HG02759 (cell line): ENCODE measurements at regions not wholly inside any gene's neighbourhood (a gene's known extent, or its start where the extent isn't known, plus 50 kb on each side); places are given as distances from the start of the nearest gene placed in this dataset.
A peak's percentile ranks its signal among the peaks of the same experiment; 100 is the strongest.
"Not testable (repeated sequence)": the region's sequence is repeated elsewhere in the genome, so short reads cannot be mapped to it uniquely, and the experiment has no call there.

ENCODE experiments used
- ATAC-seq: cut with Tn5 transposase; IDR thresholded peaks from one replicate; pipeline ENCODE4 v1.9.1; 2021; ENCODE audit warnings: mild to moderate bottlenecking, moderate library complexity; ENCODE audit not compliant: unreplicated experiment

DNA sequence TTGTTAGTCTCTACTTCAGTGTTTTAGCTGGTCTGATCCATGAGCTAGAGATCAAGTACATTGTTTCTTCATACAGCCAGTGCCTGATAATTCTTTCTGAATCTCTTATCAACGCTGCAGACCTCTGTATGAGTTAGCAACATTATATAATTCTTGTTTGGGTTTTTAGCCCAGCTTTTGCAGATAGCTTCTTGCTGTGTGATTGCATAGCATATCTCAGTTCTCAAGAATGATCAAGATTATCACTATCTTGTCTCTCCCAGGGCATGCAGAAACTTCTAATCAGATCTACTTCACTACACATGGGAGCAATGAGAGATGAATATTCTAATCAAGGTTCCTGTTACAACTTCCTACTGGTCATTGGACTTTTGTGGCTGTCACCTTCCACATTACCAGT lies 158.3 kb downstream of the FAM174A start:
- ATAC-seq: no peak

GRCh38 chr5:100694100-100694499 lies 158.9 kb downstream of the FAM174A start:
- ATAC-seq: no peak

GRCh38 chr5:100697970-100698369 lies 162.8 kb downstream of the FAM174A start:
- no peak for ATAC-seq

DNA sequence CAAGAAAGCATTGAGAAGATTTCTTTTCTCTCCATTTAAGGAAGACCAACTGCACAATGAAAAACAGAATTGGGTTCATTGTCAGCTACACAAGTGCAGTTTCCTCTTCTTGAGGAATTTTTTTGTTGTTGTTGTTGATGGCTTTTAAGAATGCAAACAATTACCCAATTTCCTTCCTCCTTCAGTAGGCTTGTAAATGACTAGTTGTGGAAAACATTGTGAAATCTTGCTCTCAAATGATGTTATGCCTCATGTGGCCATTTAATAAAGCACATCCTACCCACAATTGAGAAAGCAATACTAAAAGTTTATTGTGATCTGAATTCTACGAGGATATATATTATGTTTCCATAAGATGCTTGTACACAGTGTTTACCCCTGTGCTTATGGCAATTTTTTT lies 171.6 kb downstream of the FAM174A start:
- no peak for ATAC-seq

GRCh38 chr5:100708645-100709171 lies 173.5 kb downstream of the FAM174A start:
- ATAC-seq: no peak

GRCh38 chr5:100709771-100710170 lies 174.6 kb downstream of the FAM174A start:
- no peak for ATAC-seq

DNA sequence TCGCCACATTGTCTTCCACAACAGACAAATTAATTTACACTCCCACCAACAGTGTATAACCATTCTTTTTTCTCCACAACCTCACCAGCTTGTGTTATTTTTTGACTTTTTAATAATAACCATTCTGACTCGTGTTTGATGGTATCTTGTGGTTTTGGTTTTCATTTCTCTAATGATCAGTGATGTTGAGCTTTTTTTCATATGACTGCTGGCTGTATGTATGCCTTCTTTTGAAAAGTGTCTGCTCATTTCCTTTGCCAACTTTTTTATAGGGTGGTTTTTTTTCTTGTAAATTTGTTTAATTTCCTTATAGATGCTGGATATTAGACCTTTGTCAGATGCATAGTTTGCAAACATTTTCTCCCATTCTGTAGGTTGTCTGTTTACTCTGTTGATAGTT lies 179.6 kb downstream of the FAM174A start:
- ATAC-seq: not testable (repeated sequence)

DNA sequence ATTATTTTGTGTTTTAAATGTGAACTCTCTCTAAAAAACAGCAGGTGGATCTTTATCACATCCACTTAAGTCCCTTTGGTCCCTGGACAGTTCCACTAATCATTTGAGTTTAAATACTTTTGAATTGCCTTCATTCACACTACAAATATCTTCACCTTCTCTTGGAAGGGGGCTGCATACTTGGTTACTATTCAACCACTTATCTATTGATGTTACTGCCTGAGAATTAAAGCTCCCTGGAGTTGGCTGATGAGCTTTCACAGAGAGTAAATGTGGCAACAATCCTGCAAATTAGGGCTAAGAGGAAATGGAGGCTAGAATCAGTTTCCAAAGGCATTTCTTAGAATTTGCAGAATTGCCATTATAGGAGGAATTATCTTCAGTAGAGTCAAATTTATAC lies 180.4 kb downstream of the ST8SIA4 start:
- no peak for ATAC-seq

DNA sequence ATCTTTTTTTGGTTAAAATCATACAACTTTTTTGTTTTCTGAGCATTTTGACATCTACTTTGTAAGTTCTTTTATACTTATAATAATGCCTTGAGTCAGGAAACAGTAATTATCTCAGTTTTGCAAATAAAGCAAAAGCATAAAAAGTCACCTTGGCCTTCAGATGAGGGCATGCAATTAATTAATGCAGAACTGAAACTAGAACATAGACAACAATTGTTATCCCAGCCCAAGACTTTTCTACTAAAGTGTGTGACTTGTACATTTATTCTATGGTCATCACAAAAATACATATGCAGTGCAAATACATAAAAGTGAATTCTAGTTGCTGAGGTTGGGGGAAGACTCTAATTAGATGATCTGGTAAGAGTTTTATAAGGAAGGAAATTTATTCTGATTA lies 179.9 kb downstream of the ST8SIA4 start:
- ATAC-seq: no peak

DNA sequence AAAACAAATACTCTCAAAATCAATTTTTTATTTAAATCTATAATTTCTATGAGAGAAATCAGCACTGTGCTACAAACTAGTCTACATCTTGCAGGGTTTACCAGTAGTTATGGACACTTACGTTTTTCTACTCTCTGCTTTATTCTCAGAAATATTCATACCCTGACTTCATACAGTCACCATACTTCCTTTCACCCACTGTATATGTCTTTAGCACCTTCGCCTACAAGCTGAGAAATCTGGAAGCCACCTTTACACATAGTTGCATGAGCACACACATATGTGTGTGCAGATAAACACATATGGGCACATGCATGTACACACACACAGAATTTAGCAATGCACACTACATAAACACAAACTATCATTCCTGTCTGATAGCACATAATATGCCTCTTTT lies 177.0 kb downstream of the ST8SIA4 start:
- no peak for ATAC-seq

DNA sequence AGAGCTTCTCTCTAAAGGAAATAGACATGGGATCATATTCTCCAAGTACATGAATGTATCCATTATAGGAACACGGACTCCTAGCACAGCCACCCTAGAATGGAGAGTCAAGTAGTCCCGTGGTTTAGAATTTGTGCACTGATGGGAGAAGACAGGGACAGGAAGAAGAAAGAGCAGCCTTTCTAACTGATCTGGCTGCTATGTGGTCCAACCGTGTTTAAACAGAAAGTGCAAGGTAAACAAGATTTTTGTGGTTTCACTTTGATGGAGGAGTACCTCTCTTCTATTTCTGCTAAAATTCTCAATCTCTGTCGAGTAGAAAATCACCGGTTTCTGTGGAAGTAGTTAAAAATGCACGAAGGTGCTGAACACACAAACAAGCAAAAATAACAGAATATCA lies 171.3 kb downstream of the ST8SIA4 start:
- ATAC-seq: peak; percentile 96

GRCh38 chr5:100746730-100747129 lies 156.4 kb downstream of the ST8SIA4 start:
- ATAC-seq: peak; percentile 94

GRCh38 chr5:100749771-100750284 lies 153.3 kb downstream of the ST8SIA4 start:
- ATAC-seq: no peak

- ATAC-seq: no peak
These were observed 147.6 kb downstream of the ST8SIA4 start for GRCh38 chr5:100755435-100755834.
